B cell (primary cell): ENCODE measurements at regions not wholly inside any gene's neighbourhood (a gene's known extent, or its start where the extent isn't known, plus 50 kb on each side); places are given as distances from the start of the nearest gene placed in this dataset.

Experiments used
- CTCF ChIP-seq: fragments of 200-600 bp; IDR thresholded peaks from one replicate; pipeline ENCODE4 v1.8.0; 2022; ENCODE audit warnings: antibody characterized with exemption, mild to moderate bottlenecking
- EZH2 ChIP-seq: IDR thresholded peaks from 2 replicates; pipeline ENCODE4 v1.6.1; 2012; ENCODE audit warnings: borderline replicate concordance, low read depth, mild to moderate bottlenecking, moderate library complexity, low read length; ENCODE audit not compliant: insufficient read depth, poor library complexity, severe bottlenecking

- no peak for TF ChIP-seq CTCF
- no peak for TF ChIP-seq EZH2
Observed at GRCh38 chr1:187621951-187622350, 793.2 kb downstream of the PLA2G4A start.
